GOT3 (cell line): ENCODE measurements at regions not wholly inside any gene's neighbourhood (a gene's known extent, or its start where the extent isn't known, plus 50 kb on each side); places are given as distances from the start of the nearest gene placed in this dataset.
"Not testable (repeated sequence)": the region's sequence is repeated elsewhere in the genome, so short reads cannot be mapped to it uniquely, and the experiment has no call there.

Experiments used
- DNase-seq: peaks from one replicate; lab custom pipeline; 2025; ENCODE audit warnings: mixed read lengths; lab: John Stamatoyannopoulos, UW

DNA sequence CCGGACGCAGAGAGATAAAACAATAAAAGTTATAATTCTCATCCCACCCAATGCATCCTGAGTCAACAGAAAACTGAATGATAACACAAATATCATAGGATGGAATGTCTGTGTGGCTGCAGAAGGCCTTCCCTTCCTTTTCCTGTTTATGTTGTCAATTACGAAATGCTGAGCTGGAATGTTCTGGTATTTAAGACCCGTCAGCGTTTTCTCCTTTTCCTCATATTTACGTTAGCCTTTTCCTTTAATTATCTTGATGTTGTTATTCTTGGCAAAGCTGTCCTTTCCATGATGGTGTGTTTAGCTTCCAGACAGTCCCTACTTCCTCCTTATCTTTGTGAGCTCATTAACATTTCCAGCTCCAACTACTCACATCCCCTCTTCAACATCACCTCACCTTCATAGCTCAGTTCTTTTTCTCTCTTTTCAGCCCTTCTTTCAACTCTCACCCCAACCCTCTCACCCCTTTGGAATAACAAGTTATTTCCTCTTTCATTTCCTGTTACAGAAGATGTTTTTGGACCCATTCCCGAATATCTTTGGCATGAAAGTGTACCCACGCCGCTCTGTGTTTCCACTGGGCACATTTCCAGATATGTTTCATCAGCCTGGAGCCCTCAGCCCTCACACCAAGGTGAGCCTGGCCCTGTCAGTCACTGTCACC lies 221.6 kb downstream of the NR2F1-AS1 start:
- DNase-seq: no peak

DNA sequence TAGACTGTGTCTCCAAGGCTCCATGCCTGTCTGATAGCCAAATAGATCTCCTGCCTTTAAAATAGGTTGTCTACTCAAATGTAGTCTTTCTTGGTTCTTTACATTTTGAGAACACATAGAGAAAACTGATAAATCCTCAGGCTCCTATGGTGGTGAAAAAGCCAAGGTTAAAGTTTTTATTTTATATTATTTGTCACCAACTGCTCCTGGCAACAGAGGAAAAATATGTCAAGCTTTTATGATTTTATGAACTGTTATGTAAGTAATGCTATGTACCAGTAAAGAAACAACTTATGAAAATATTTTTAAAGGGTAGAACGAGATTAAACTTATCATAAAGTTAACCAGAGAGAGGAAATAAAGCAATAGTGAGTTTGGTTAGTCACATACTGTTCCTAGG lies 222.8 kb downstream of the NR2F1-AS1 start:
- DNase-seq: no peak

DNA sequence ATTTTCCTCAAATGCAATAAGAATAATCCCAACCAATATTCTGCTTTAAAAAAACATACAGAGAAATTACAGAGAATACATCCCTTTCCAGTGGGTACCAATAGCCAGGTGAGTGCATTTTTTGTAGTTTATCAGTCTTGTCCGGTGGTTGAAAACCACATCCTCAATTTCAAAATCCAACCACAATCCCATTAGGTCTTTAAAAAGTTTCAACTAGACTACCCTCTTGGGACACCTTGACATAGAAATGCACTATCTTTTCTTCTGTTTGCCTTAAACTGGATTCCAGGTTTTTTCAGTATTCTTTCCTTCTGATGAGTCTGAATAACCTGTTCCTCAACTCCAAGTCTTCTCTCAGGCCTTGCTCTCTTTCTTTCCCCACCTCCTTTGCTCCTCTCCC lies 223.3 kb downstream of the NR2F1-AS1 start:
- DNase-seq: no peak

DNA sequence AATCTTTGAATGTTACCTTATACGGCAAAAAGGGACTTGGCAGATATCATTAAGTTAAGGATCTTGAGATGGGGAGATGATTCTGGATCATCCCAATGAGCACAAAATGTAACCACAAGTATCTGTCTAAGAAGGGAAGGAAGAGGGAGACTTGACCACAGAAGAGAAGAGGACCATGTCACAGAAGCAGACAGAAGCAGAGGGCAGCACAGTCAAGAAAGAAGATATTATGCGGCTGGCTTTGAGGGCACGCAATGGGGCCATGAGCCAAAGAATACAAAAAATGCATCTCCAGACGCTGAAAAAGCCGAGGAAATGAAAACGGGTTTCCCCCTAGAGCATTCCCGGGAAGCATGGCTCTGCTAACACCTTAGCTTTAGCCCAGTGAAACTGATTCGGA lies 225.3 kb downstream of the NR2F1-AS1 start:
- DNase-seq: no peak

DNA sequence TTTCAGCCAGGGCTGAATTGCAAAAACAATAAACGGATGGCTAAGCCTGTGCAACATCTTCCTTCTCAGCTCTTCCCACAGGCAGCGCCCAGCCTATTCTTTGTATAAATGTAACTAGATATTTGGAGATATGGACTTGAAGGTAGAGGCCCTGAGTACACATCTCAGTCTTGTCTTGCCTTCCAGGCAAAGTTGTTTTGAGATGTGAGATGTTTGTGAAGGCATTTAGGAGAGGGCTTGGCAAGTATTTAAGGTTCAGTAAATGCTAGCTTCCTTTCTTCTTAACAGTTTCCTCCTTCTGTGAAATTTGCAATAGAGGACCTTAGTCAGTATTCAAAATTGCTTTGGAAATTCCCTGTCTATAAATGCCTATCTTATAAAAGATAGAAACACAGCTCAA lies 228.8 kb downstream of the NR2F1-AS1 start:
- no peak for DNase-seq

DNA sequence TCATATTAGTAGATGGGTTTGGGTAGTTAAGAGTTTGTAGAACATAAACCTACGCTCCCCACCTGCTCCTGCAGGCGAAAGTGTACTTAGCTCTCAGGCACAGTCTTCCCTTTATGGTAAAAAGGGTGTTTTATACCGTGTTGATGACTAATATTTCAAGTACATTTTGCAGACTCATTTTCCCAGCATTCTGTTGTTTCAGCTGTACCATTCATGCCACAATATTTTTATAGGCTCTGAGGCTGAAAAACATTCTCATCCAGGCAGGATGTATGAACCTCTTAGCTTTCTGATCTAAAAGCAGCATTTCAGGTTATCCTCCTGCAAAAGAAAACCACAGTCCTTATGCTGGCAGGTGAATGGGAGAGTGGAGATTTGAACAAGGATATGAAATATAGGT lies 231.4 kb downstream of the NR2F1-AS1 start:
- DNase-seq: no peak

DNA sequence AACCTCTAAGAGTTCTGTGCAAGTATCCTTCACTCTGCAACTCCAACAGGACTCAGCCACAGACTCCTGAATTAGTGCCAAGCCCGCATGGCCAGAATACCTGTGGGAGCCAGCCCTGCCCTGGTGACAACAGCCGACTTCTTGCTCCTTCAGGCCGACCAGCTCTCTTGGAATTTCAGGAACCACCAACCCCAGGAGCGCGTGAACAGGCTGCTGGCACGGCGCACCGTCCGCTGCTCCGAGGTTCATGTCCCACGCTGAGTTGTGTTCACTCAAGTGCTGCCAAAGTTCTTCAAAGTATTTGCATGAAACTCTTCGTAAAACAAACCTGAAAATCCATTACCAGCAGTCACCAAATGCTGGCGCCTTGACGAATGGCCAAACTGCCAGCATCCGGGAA lies 232.8 kb downstream of the NR2F1-AS1 start:
- DNase-seq: no peak

DNA sequence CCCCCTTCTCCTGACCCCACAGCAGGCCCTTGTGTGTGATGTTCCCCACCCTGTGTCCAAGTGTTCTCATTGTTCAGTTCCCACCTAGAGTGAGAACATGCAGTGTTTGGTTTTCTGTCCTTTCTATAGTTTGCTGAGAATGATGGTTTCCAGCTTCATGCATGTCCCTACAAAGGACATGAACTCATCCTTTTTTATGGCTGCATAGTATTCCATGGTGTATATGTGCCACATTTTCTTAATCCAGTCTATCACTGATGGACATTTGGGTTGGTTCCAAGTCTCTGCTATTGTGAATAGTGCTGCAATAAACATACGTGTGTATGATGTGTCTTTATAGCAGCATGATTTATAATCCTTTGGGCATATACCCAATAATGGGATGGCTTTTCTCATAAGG lies 234.2 kb downstream of the NR2F1-AS1 start:
- not testable (repeated sequence) for DNase-seq

DNA sequence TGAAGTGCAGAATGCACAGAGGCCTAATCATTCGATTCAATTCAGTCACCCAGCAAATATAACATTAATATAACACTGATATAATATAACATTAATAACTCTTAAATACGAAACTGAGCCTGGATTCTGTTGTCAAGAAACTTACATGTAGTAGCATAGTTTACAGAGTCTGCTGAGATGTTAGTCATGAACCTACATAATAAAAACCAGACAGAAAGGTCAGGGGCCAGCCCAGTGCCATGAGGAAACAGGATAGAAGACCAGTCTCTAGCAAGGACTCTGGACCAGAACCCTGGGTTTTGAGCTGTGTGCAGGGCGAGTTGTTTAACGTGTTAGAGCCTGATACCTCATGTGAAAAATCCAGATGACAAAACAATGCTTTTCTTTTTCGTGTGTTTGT lies 234.7 kb downstream of the NR2F1-AS1 start:
- DNase-seq: no peak

DNA sequence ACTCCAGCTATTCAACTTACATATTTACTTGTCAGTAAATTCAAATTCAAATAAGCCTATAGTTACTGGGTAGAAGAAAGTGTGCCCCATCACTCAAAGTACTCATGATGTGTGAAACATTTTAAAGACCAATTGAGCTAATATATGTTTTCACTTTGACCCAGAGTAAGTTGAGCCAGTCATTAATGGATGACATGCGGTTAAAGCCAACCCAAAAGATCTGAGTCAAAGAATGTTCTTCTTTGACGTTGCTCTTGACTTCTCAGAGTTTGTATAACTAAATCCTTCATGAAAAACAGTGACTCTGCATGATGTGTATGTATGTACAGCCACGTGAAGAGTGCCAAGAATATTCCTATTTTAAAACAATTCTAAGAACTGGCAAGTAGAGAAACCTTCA lies 237.4 kb downstream of the NR2F1-AS1 start:
- no peak for DNase-seq

DNA sequence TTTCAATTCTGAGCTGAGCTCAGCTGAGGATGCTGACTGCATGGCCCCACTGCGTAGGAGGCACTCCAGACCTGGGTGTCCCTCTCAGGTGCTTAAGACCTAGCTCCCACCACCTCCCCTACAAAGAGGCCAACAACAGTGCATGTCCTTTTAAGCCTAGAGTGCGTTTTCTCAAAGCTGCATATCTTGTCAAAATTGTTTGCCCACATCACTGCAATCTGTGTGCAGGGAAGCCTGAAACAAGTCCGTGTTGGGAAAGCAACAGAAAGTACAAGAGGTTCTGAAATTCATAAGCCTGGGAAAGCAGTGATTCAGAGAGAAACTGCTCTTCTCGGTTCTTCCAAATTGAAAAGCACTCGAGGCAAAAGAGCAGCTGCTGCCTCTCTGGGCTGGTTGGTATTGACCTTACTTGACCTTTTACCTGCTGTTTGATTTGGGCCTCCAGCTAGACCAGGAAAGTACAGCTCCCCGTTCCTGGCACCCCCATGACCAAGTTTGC lies 238.4 kb downstream of the NR2F1-AS1 start:
- DNase-seq: no peak

DNA sequence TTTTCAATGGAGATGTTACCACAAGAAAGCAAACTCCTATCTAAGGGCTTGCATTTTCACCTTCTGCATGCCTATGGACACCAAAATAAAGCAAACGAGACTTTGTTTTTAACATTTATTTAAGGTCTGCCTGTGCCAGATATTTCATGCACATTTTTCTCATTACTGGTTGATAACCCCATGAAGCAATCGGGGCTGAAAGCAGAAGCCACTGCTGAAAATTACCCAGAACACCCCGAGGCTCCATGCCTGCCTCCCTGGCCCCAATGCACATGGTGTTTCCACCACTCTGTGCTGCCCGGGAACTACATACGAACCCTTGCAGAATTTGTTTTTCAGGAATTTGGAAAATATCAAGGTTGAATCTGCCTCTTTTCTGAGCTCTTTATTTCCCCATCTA lies 240.1 kb downstream of the NR2F1-AS1 start:
- no peak for DNase-seq

DNA sequence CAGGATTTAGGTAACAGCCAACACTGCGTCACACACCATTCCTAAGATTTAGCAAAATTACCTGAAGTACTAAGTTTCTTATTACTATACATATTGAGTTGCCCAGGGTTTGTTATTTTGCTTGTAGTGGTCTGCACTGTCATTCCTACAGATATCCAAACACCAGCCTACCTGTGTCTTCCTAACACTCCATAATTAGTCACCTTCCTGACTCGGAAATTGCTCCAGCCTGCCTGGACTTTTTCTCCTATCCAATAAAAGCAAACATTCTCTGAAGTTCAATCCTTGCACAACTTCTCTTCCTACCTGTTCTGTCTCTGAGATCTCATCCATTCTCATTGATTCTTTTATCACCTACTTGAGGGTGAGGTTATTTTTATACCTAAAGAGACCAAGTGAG lies 243.9 kb downstream of the NR2F1-AS1 start:
- DNase-seq: no peak

DNA sequence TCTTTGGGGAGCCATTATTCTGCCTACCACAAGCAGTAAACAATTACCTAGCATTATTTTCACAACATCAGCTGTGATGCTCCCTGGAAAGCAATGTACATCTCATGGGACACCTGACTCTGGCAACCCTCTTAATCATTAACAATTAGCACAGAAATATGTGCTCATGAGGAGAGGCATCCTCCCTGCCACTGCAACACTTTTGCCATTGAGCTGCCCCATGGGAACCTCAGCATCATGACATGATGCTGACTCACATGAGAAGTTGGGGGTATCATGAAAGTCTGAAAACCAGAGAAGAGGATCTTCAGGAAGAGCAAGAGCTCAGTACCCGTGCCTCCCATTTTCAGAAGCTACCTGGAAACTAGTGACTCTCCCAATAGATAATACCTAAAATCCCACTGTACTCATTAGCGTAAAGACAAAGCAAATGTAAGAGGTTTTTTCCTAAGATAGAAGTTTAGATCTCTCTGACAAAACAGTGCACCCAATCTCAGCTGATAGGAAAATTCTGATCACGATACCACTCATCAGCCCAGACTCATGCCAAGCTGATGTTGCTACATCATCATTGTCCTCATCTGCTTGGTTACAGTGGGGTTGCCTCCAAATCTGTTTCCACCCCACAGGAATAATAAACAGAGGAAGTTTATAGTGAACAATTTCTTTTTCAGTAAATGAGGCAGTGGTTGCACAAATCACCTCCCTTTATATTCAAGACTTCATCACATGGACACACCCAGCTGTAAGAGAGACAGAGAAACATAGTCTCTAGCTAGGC lies 244.5 kb downstream of the NR2F1-AS1 start:
- DNase-seq: no peak

DNA sequence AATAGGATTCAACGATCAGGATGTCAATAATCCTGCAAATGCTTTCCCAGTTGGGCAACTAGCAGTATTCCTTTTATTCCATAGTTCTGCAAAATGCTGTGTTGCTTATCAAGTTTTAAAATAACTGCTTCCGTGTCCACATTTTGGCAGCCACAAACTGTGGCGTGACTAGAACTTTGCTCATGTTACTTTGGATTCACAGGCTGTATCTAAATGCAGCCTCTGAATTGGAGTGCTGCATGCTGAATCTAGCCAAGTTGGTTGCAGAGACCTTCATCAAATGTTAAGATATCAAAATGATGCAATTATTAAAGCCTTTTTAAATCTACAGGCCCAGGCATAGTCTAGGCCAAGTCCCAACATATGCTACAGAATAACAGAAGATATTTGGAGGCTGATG lies 249.2 kb downstream of the NR2F1-AS1 start:
- DNase-seq: no peak

DNA sequence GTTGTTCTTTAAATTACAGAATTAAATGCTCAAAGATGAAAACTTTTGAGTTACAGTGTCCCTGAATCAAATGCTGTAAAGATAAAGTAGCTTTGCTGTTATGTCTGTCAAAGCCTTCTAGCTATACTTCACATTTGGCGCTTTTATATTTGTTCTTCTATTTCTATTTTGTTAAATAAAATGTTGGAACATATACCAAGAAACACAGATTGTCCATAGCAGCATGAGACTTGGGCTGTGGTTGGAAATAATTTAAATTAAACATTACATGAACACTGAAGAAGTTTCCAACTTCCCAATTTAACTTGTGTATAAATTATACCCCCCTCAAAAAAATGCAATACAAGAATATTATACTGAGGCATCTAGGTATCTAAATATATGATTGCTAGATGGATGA lies 249.8 kb downstream of the NR2F1-AS1 start:
- DNase-seq: no peak

DNA sequence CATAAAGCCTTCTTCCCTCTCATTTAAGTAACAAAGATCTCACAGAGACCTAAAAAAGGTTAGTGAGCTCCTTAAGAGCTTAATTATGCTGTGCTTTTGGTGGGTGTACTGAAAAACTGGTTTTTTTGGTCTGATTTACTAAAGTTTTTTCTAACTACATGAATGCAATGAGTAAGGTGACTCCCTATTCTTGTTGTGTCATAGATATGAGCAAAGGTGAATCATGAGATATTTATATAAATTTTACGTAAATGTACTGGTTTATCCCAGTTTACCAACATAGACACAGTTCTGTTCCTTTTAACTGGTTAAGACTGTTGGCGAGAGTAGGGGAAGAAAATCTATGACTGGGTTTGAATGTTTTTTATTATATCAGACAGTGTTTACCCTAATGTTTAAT lies 250.5 kb downstream of the NR2F1-AS1 start:
- DNase-seq: no peak

DNA sequence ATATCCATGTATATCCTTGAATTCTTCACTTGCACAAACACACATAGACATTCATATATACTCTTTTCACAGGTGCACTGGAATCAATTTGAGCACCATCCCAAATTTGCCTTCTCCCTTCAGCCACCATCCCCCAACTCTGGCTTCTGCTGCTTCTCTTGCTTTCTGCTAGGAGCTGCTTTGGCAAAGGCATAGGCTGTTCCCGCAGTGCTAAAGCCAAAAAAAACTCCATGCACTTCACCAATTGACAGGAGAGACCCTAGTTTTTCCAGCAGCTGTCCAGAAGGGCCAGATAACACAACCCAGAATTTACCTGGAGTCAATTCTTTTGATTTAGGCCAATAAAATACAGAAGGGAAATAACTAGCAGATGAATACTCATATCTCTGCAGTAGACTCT lies 251.3 kb downstream of the NR2F1-AS1 start:
- DNase-seq: no peak

DNA sequence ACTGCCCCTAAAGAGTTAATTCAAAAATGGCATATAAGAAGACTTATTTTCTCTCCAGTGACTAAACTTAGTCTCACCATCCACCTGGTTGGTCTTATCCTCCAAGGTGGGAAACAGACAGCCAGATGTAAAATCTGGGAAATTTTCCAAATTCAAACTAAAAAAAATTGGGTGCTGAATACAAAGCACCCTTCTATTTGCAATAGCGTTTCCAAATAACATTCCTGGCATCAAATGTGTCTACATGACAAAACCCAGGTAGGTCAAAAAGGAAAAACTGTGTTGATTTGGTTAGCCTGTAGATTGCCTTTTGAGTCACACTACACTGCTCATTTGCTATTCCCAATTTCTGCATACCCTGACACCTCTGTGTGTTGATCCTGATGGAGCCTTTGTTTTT lies 252.2 kb downstream of the NR2F1-AS1 start:
- no peak for DNase-seq

DNA sequence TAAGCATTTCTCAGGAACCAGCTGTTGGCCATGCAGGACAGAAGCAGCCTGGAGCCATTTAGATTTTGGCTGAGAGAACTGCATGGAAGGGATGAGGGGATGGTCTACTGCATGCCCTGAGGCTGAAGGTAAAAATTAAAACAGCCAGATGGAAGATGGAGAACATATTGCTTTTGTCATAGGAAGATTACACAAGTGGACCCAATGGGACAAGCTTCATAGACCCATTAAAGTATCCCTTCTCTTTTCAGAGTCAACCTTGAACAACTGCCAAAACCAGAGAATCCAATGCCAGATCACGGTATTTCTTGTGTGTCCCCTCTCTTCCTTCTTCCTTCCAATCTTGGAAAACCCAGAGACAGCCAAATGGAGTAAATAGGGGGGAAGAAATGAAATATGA lies 253.4 kb downstream of the NR2F1-AS1 start:
- no peak for DNase-seq

DNA sequence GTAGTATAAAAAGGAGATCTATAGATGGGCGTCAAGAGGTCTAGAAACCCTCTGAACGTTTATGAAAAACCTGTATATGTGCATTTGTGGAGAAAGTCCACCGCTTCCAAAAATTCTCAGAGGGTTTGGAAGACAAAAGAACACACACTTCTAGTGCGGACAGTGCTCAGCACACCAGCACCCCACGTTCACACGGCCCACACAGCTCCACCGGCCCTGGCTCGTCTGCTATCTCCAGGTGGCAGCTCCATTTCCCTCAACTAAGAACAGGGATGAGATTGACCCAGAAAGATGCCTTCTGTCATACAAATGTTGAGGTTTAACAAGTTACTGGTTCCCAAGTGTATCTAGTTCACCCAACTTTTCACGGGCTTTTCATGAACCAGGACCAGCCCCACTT lies 255.1 kb downstream of the NR2F1-AS1 start:
- no peak for DNase-seq

DNA sequence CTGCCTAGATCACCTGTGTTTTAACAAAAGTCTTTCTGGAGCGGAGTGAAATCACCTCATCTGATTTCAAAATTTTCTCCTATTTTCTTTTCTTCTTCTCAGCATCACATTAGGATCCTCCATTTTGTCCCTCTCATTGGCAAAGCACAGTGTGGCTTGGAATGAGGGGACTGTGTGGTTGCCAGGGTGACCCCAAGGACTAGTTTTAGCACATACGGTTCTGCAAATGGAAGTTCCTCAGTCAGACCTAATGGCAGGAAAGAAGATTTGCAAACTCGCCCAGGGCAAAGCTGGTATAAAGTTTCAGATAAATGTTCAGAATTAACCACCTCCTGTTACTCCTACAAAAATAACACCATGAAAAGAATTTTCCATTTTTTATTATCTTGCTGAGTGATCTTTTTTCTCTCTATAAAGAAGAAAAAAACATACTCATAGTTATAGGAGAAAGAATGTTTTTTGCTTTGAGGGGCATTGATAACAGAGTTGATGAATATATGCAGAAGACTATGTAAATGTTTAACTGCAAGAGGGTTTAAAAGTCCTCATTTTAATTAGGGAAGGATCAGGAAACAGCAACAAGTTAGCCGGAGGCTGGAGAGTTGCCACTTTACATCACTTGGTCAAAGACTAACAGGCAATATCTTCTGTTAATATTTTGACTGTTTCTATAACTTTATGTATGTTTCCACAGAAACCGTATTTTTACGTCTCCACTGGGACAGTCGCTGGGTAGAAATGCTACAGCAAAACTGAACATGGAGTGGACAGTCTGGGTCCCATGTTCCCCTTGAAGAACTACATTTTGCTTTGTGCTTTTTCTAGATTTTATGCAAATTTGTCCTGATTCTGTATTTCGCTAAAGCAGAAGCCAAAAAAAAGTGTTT lies 257.8 kb downstream of the NR2F1-AS1 start:
- DNase-seq: no peak
